ENCODE measurements at regions not wholly inside any gene's neighbourhood (a gene's known extent, or its start where the extent isn't known, plus 50 kb on each side); places are given as distances from the start of the nearest gene placed in this dataset.
A peak's percentile ranks its signal among the peaks of the same experiment; 100 is the strongest.
"Not testable (repeated sequence)": the region's sequence is repeated elsewhere in the genome, so short reads cannot be mapped to it uniquely, and the experiment has no call there.

DNA sequence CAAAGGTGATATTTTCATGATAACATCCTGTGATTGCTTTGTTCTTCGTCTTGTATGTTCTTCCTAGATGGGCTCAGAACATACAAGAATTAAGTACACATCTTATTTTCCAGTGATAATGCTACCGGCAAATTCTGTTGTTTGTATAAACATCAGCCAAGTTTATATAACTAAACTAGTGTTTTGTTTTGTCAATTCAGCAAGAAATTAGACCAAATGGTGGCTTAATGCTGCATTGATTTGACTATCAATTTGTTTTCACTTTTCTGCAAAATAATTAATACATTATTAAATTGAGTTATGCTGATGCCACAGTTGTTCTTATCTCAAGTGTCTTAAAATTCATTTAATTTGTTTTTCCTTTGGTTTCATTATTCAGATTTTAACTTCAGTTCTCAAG, 177.7 kb downstream of the OR4F29 start:
- not testable (repeated sequence) for DNase-seq

DNA sequence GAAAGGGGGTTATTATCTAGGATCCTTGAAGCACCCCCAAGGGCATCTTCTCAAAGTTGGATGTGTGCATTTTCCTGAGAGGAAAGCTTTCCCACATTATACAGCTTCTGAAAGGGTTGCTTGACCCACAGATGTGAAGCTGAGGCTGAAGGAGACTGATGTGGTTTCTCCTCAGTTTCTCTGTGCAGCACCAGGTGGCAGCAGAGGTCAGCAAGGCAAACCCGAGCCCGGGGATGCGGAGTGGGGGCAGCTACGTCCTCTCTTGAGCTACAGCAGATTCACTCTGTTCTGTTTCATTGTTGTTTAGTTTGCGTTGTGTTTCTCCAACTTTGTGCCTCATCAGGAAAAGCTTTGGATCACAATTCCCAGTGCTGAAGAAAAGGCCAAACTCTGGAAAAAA, 183.7 kb downstream of the OR4F29 start:
- peak; percentile 75 for DNase-seq

All from activated CD4-positive, alpha-beta T cell treated with anti-CD3 and anti-CD28 coated beads, Interleukin-2, Interleukin-6, amounts not matched to agents 100 ng/mL and 50 ng/mL, durations not matched to agents 16 hours and 8 hours (primary cell).